ENCODE measurements at regions not wholly inside any gene's neighbourhood (a gene's known extent, or its start where the extent isn't known, plus 50 kb on each side); places are given as distances from the start of the nearest gene placed in this dataset.

DNA sequence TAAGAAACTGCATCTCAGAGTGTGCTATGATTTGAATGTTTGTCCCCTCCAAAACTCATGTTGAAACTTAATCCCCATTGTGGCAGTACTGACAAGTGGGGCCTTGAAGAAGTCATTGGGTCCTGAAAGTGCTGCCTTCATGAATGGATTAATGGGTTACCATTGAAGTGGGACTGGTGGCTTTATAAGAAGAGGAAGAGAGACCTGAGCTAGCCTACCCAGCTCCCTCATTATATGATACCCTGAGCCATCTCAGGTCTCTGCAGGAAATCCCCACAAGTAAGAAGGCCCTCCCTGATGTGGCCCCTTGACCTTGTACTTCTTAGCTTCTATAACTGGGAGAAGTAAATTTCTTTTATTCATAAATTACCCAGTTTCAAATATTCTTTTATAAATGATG is 526.8 kb downstream of the XIRP2 start:
- Histone ChIP-seq H3K4me1 (ENCODE audit: insufficient read depth) (no peaks in the 10 kb centered on the region), H3K79me2 (ENCODE audit: insufficient read depth) (no peaks in the 10 kb centered on the region), H3F3A (ENCODE audit: insufficient read depth) (no peaks in the 10 kb centered on the region), H3K9me3 (ENCODE audit: low read depth) (no peaks in the 10 kb centered on the region), H2AFZ (no peak overlapping the region), H3K4me3 (no peak overlapping the region), H3K27me3 (replicated peaks; ENCODE audit: insufficient read depth) (no peaks in the 10 kb centered on the region), H3K27ac (no peak overlapping the region), H4K20me1 (ENCODE audit: insufficient read depth) (no peaks in the 10 kb centered on the region), H3K9ac (no peak overlapping the region), H3K4me2 (ENCODE audit: unreplicated experiment) (no peak overlapping the region), H3K36me3 (ENCODE audit: low read depth) (no peaks in the 10 kb centered on the region), H3K9me2 (ENCODE audit: insufficient read depth) (no peaks in the 10 kb centered on the region)
- in situ Hi-C loops (cut with MboI) = no loop called here
- no peak for DNase-seq
- no peak for TF ChIP-seq EZH2 (IDR thresholded peaks at IDR 0.05; ENCODE audit: insufficient read depth, poor library complexity, severe bottlenecking)
- no peak for TF ChIP-seq EZH2phosphoT487 (IDR thresholded peaks at IDR 0.05; ENCODE audit: insufficient read depth, low read depth)

- Histone ChIP-seq H3K27ac (no peak overlapping the region), H4K20me1 (ENCODE audit: insufficient read depth) (no peaks in the 10 kb centered on the region), H3K79me2 (ENCODE audit: insufficient read depth) (no peaks in the 10 kb centered on the region), H3K4me2 (ENCODE audit: unreplicated experiment) (no peak overlapping the region), H3K4me1 (ENCODE audit: insufficient read depth) (no peaks in the 10 kb centered on the region), H3K27me3 (replicated peaks; ENCODE audit: insufficient read depth) (no peaks in the 10 kb centered on the region), H2AFZ (no peak overlapping the region), H3K9ac (no peak overlapping the region), H3F3A (ENCODE audit: insufficient read depth) (no peaks in the 10 kb centered on the region), H3K4me3 (no peak overlapping the region), H3K9me2 (ENCODE audit: insufficient read depth) (no peaks in the 10 kb centered on the region), H3K36me3 (ENCODE audit: low read depth) (no peaks in the 10 kb centered on the region), H3K9me3 (ENCODE audit: low read depth) (no peaks in the 10 kb centered on the region)
- in situ Hi-C loops (cut with MboI) = no loop called here
- TF ChIP-seq EZH2phosphoT487 (IDR thresholded peaks at IDR 0.05; ENCODE audit: insufficient read depth, low read depth) (no peak), EZH2 (IDR thresholded peaks at IDR 0.05; ENCODE audit: insufficient read depth, poor library complexity, severe bottlenecking) (no peak)
- DNase-seq = no peak
These were observed 523.1 kb downstream of the XIRP2 start for GRCh38 chr2:167411367-167411766.

GRCh38 chr2:167406558-167406957 is 518.3 kb downstream of the XIRP2 start:
- Histone ChIP-seq H4K20me1 (ENCODE audit: insufficient read depth) (no peaks in the 10 kb centered on the region), H3K27ac (no peak overlapping the region), H3K36me3 (ENCODE audit: low read depth) (no peaks in the 10 kb centered on the region), H3F3A (ENCODE audit: insufficient read depth) (no peaks in the 10 kb centered on the region), H3K27me3 (replicated peaks; ENCODE audit: insufficient read depth) (no peaks in the 10 kb centered on the region), H3K4me3 (no peak overlapping the region), H3K9me2 (ENCODE audit: insufficient read depth) (no peaks in the 10 kb centered on the region), H3K9me3 (ENCODE audit: low read depth) (no peaks in the 10 kb centered on the region), H3K79me2 (ENCODE audit: insufficient read depth) (no peaks in the 10 kb centered on the region), H3K4me2 (ENCODE audit: unreplicated experiment) (no peak overlapping the region), H2AFZ (no peak overlapping the region), H3K9ac (no peak overlapping the region), H3K4me1 (ENCODE audit: insufficient read depth) (no peaks in the 10 kb centered on the region)
- TF ChIP-seq EZH2phosphoT487 (IDR thresholded peaks at IDR 0.05; ENCODE audit: insufficient read depth, low read depth) (no peak), EZH2 (IDR thresholded peaks at IDR 0.05; ENCODE audit: insufficient read depth, poor library complexity, severe bottlenecking) (no peak)
- in situ Hi-C loops (cut with MboI) = no loop called here
- peak; percentile 7 for DNase-seq
- WGBS, 2 experiments (ENCODE audit: low coverage in 1 of 2, low lambda C conversion rate in 2 of 2, missing lambda C conversion rate in 2 of 2) = 47 to 50% methylated on average over 4 of the region's 4 CpGs

GRCh38 chr2:167404627-167405284 is 516.5 kb downstream of the XIRP2 start:
- no peaks in the 10 kb centered on the region for H3K4me1 ChIP-seq (ENCODE audit: insufficient read depth)

GRCh38 chr2:167401309-167401708 is 513.0 kb downstream of the XIRP2 start:
- H3K9me2 ChIP-seq (ENCODE audit: insufficient read depth) = no peaks in the 10 kb centered on the region
- H3K36me3 ChIP-seq (ENCODE audit: low read depth) = no peaks in the 10 kb centered on the region
- no peaks in the 10 kb centered on the region for H3K79me2 ChIP-seq (ENCODE audit: insufficient read depth)
- H4K20me1 ChIP-seq (ENCODE audit: insufficient read depth) = no peaks in the 10 kb centered on the region
- H3K27ac ChIP-seq = no peak overlapping the region
- no peaks in the 10 kb centered on the region for H3F3A ChIP-seq (ENCODE audit: insufficient read depth)
- H3K4me3 ChIP-seq = no peak overlapping the region
- no peak for DNase-seq
- H3K9me3 ChIP-seq (ENCODE audit: low read depth) = no peaks in the 10 kb centered on the region
- no peaks in the 10 kb centered on the region for H3K4me1 ChIP-seq (ENCODE audit: insufficient read depth)
- no peak overlapping the region for H3K4me2 ChIP-seq (ENCODE audit: unreplicated experiment)
- in situ Hi-C loops (cut with MboI) = no loop called here
- no peak overlapping the region for H2AFZ ChIP-seq
- no peak for TF ChIP-seq EZH2 (IDR thresholded peaks at IDR 0.05; ENCODE audit: insufficient read depth, poor library complexity, severe bottlenecking)
- no peak for TF ChIP-seq EZH2phosphoT487 (IDR thresholded peaks at IDR 0.05; ENCODE audit: insufficient read depth, low read depth)
- H3K27me3 ChIP-seq (replicated peaks; ENCODE audit: insufficient read depth) = no peaks in the 10 kb centered on the region
- H3K9ac ChIP-seq = no peak overlapping the region

More at GRCh38 chr2:167404627-167405284, 516.5 kb downstream of the XIRP2 start:
- no peaks in the 10 kb centered on the region for H4K20me1 ChIP-seq (ENCODE audit: insufficient read depth)
- in situ Hi-C loops (cut with MboI) = no loop called here
- no peak overlapping the region for H3K4me2 ChIP-seq (ENCODE audit: unreplicated experiment)
- H3K9me2 ChIP-seq (ENCODE audit: insufficient read depth) = no peaks in the 10 kb centered on the region
- WGBS, 2 experiments (ENCODE audit: low coverage in 1 of 2, low lambda C conversion rate in 2 of 2, missing lambda C conversion rate in 2 of 2) = 71 to 76% methylated on average over 6 of the region's 6 CpGs
- H3K9me3 ChIP-seq (ENCODE audit: low read depth) = no peaks in the 10 kb centered on the region
- no peak for TF ChIP-seq EZH2phosphoT487 (IDR thresholded peaks at IDR 0.05; ENCODE audit: insufficient read depth, low read depth)
- TF ChIP-seq EZH2 (IDR thresholded peaks at IDR 0.05; ENCODE audit: insufficient read depth, poor library complexity, severe bottlenecking) = no peak
- H3K27ac ChIP-seq = no peak overlapping the region
- no peaks in the 10 kb centered on the region for H3K79me2 ChIP-seq (ENCODE audit: insufficient read depth)
- H2AFZ ChIP-seq = no peak overlapping the region
- H3F3A ChIP-seq (ENCODE audit: insufficient read depth) = no peaks in the 10 kb centered on the region
- no peak overlapping the region for H3K4me3 ChIP-seq
- no peaks in the 10 kb centered on the region for H3K36me3 ChIP-seq (ENCODE audit: low read depth)
- no peak overlapping the region for H3K9ac ChIP-seq
- peak; percentile 27 for DNase-seq
- no peaks in the 10 kb centered on the region for H3K27me3 ChIP-seq (replicated peaks; ENCODE audit: insufficient read depth)

Data from GM23248 (cell line).